Smooth muscle cell (in vitro differentiated cells): ENCODE measurements at regions not wholly inside any gene's neighbourhood (a gene's known extent, or its start where the extent isn't known, plus 50 kb on each side); places are given as distances from the start of the nearest gene placed in this dataset.
"Not testable (repeated sequence)": the region's sequence is repeated elsewhere in the genome, so short reads cannot be mapped to it uniquely, and the experiment has no call there.

Source experiments
- DNase-seq: peaks from one replicate; lab custom pipeline; 2025; ENCODE audit not compliant: unreplicated experiment; lab: John Stamatoyannopoulos, UW
- H2AFZ ChIP-seq: fragments of 200-600 bp; sonication (generic); 2 replicates; pipeline ENCODE4 v1.6.0; 2016; ENCODE audit warnings: antibody characterized with exemption, low read depth, mild to moderate bottlenecking
- H3F3A ChIP-seq: fragments of 200-600 bp; sonication (generic); 2 replicates; pipeline ENCODE4 v1.6.0; 2017; ENCODE audit warnings: antibody characterized with exemption, low read depth
- H3K27ac ChIP-seq: fragments of 200-600 bp; sonication (generic); 2 replicates; pipeline ENCODE4 v1.5.1; 2016; ENCODE audit warnings: low read depth, mild to moderate bottlenecking
- H3K27me3 ChIP-seq: fragments of 200-600 bp; sonication (generic); 2 replicates; pipeline ENCODE4 v1.6.1; 2016; ENCODE audit warnings: low read depth, mild to moderate bottlenecking
- H3K36me3 ChIP-seq: fragments of 200-600 bp; sonication (generic); 2 replicates; pipeline ENCODE4 v1.5.1; 2016; ENCODE audit warnings: low read depth
- H3K4me1 ChIP-seq: fragments of 200-600 bp; sonication (generic); 2 replicates; pipeline ENCODE4 v1.5.1; 2016; ENCODE audit warnings: low read depth
- H3K4me2 ChIP-seq: fragments of 200-600 bp; sonication (generic); 2 replicates; pipeline ENCODE4 v1.6.0; 2016; ENCODE audit warnings: mild to moderate bottlenecking
- H3K4me3 ChIP-seq: fragments of 200-600 bp; sonication (generic); 2 replicates; pipeline ENCODE4 v1.5.1; 2016; ENCODE audit warnings: mild to moderate bottlenecking
- H3K79me2 ChIP-seq: fragments of 200-600 bp; sonication (generic); 2 replicates; pipeline ENCODE4 v1.6.0; 2016; ENCODE audit warnings: low read depth, mild to moderate bottlenecking
- H3K9ac ChIP-seq: fragments of 200-600 bp; sonication (generic); 2 replicates; pipeline ENCODE4 v1.6.0; 2016; ENCODE audit warnings: low read depth
- H3K9me3 ChIP-seq: fragments of 200-600 bp; sonication (generic); replicated peaks from 2 replicates; pipeline ENCODE4 v1.5.1; 2016; ENCODE audit warnings: low read depth
- H4K20me1 ChIP-seq: fragments of 200-600 bp; sonication (generic); 2 replicates; pipeline ENCODE4 v1.6.0; 2016; ENCODE audit warnings: low read depth
- WGBS: methylation state at CpG from one replicate; pipeline ENCODE4 v1.1.7; 2016; ENCODE audit warnings: low lambda C conversion rate; 5-methylcytosine and 5-hydroxymethylcytosine counted together
- TF ChIP-seq, protein P1 (sequence below): fragments of 200-600 bp; sonication (generic); IDR thresholded peaks from 2 replicates; pipeline ENCODE4 v1.5.1; 2017; ENCODE audit warnings: borderline replicate concordance, mild to moderate bottlenecking, antibody characterized with exemption; ENCODE audit not compliant: insufficient read depth, poor library complexity, severe bottlenecking

- H4K20me1 ChIP-seq, result no peaks in the 10 kb centered on the region
- no peak overlapping the region for H3K4me3 ChIP-seq
- no peak overlapping the region for H3K4me2 ChIP-seq
- no peaks in the 10 kb centered on the region for H3K4me1 ChIP-seq
- no peaks in the 10 kb centered on the region for H3K36me3 ChIP-seq
- WGBS, result 92% methylated on average over 5 of the region's 5 CpGs
- no peak overlapping the region for H3K27ac ChIP-seq
- no peak for DNase-seq
- TF ChIP-seq, protein P1, sequence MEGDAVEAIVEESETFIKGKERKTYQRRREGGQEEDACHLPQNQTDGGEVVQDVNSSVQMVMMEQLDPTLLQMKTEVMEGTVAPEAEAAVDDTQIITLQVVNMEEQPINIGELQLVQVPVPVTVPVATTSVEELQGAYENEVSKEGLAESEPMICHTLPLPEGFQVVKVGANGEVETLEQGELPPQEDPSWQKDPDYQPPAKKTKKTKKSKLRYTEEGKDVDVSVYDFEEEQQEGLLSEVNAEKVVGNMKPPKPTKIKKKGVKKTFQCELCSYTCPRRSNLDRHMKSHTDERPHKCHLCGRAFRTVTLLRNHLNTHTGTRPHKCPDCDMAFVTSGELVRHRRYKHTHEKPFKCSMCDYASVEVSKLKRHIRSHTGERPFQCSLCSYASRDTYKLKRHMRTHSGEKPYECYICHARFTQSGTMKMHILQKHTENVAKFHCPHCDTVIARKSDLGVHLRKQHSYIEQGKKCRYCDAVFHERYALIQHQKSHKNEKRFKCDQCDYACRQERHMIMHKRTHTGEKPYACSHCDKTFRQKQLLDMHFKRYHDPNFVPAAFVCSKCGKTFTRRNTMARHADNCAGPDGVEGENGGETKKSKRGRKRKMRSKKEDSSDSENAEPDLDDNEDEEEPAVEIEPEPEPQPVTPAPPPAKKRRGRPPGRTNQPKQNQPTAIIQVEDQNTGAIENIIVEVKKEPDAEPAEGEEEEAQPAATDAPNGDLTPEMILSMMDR, result no peak
- H3K27me3 ChIP-seq, result no peaks in the 10 kb centered on the region
- H3K9ac ChIP-seq, result no peak overlapping the region
- H3F3A ChIP-seq, result no peaks in the 10 kb centered on the region
- no peaks in the 10 kb centered on the region for H3K9me3 ChIP-seq
- no peak overlapping the region for H2AFZ ChIP-seq
- H3K79me2 ChIP-seq, result no peaks in the 10 kb centered on the region
Measured at GRCh38 chr6:14552891-14553290, 435.3 kb downstream of the CD83 start.

- H3K4me2 ChIP-seq, result no peak overlapping the region
- H3K9ac ChIP-seq, result no peak overlapping the region
- no peaks in the 10 kb centered on the region for H3K79me2 ChIP-seq
- no peak overlapping the region for H3K27ac ChIP-seq
- 88% methylated on average over 8 of the region's 8 CpGs for WGBS
- no peaks in the 10 kb centered on the region for H4K20me1 ChIP-seq
- H3K27me3 ChIP-seq, result no peaks in the 10 kb centered on the region
- H2AFZ ChIP-seq, result no peak overlapping the region
- H3K4me1 ChIP-seq, result no peaks in the 10 kb centered on the region
- no peaks in the 10 kb centered on the region for H3K36me3 ChIP-seq
- no peaks in the 10 kb centered on the region for H3K9me3 ChIP-seq
- DNase-seq, result no peak
- TF ChIP-seq, protein P1, result no peak
- H3K4me3 ChIP-seq, result no peak overlapping the region
- H3F3A ChIP-seq, result no peaks in the 10 kb centered on the region
Measured at GRCh38 chr6:14553515-14553914, 435.9 kb downstream of the CD83 start.

- Histone ChIP-seq H3K4me1 (no peaks in the 10 kb centered on the region), H3F3A (no peaks in the 10 kb centered on the region), H4K20me1 (no peaks in the 10 kb centered on the region), H3K9ac (no peak overlapping the region), H2AFZ (no peak overlapping the region), H3K27ac (no peak overlapping the region), H3K36me3 (no peaks in the 10 kb centered on the region), H3K27me3 (no peaks in the 10 kb centered on the region), H3K4me3 (no peak overlapping the region), H3K79me2 (no peaks in the 10 kb centered on the region), H3K9me3 (no peaks in the 10 kb centered on the region), H3K4me2 (no peak overlapping the region)
- DNase-seq, result no peak
- WGBS, result 90% methylated on average over 6 of the region's 6 CpGs
- TF ChIP-seq, protein P1, result no peak
Measured at GRCh38 chr6:14555804-14556203, 438.2 kb downstream of the CD83 start.

- no peaks in the 10 kb centered on the region for H3K9me3 ChIP-seq
- H3F3A ChIP-seq, result no peaks in the 10 kb centered on the region
- H3K4me2 ChIP-seq, result no peak overlapping the region
- H3K9ac ChIP-seq, result no peak overlapping the region
- H3K4me1 ChIP-seq, result no peaks in the 10 kb centered on the region
- WGBS, result 78% methylated on average over 3 of the region's 3 CpGs
- no peak overlapping the region for H2AFZ ChIP-seq
- TF ChIP-seq, protein P1, result no peak
- no peaks in the 10 kb centered on the region for H3K27me3 ChIP-seq
- H4K20me1 ChIP-seq, result no peaks in the 10 kb centered on the region
- H3K36me3 ChIP-seq, result no peaks in the 10 kb centered on the region
- no peak for DNase-seq
- H3K79me2 ChIP-seq, result no peaks in the 10 kb centered on the region
- H3K27ac ChIP-seq, result no peak overlapping the region
- no peak overlapping the region for H3K4me3 ChIP-seq
Measured at GRCh38 chr6:14559746-14560536, 442.4 kb downstream of the CD83 start.

DNA sequence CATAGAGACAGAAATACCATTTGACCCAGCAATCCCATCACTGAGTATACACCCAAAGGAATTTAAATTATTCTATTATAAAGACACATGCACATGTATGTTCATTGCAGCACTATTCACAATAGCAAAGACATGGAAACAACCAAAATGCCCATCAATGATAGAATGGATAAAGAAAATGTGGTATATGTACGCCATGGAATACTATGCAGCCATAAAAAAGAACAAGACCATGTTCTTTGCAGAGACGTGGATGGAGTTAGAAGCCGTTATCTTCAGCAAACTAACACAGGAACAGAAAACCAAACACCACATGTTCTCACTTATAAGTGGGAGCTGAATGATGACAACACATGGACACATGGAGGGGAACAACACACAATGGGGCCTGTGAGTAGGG is 444.0 kb downstream of the CD83 start:
- H3F3A ChIP-seq, H3K9me3 ChIP-seq, H3K4me1 ChIP-seq, DNase-seq, H3K9ac ChIP-seq, H3K79me2 ChIP-seq, H4K20me1 ChIP-seq, H3K27ac ChIP-seq, H2AFZ ChIP-seq, H3K4me3 ChIP-seq, H3K36me3 ChIP-seq, H3K4me2 ChIP-seq, H3K27me3 ChIP-seq: not testable (repeated sequence)
- WGBS, result 93% methylated on average over 3 of the region's 3 CpGs
